GM19395 (cell line): ENCODE measurements at regions not wholly inside any gene's neighbourhood (a gene's known extent, or its start where the extent isn't known, plus 50 kb on each side); places are given as distances from the start of the nearest gene placed in this dataset.

Experiments used
- ATAC-seq: cut with Tn5 transposase; IDR thresholded peaks from one replicate; pipeline ENCODE4 v1.9.1; 2021; ENCODE audit warnings: mild to moderate bottlenecking, moderate library complexity; ENCODE audit not compliant: unreplicated experiment

DNA sequence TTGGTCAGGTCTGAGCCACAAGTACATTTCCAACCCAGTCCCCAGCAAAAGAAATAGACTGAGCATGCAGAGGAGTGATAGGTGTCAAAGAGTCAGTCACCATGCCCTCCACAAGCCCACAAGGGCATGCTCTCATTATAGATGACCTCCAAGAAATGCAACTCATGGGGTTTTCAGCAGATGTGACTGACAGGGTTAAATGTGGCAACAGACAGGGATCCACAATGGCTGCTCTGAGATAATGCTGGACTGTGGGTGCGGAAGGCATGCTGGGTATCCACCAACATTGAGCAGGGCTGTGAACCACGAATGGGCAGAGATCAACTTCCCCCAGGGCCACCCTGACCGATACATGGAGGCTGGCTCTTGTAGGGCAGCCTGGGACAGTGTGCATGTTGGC, 115.8 kb downstream of the BCOR start:
- no peak for ATAC-seq

GRCh38 chrX:39982948-39983347, 114.8 kb downstream of the BCOR start:
- ATAC-seq, result no peak

GRCh38 chrX:39983715-39984114, 114.0 kb downstream of the BCOR start:
- ATAC-seq, result no peak

DNA sequence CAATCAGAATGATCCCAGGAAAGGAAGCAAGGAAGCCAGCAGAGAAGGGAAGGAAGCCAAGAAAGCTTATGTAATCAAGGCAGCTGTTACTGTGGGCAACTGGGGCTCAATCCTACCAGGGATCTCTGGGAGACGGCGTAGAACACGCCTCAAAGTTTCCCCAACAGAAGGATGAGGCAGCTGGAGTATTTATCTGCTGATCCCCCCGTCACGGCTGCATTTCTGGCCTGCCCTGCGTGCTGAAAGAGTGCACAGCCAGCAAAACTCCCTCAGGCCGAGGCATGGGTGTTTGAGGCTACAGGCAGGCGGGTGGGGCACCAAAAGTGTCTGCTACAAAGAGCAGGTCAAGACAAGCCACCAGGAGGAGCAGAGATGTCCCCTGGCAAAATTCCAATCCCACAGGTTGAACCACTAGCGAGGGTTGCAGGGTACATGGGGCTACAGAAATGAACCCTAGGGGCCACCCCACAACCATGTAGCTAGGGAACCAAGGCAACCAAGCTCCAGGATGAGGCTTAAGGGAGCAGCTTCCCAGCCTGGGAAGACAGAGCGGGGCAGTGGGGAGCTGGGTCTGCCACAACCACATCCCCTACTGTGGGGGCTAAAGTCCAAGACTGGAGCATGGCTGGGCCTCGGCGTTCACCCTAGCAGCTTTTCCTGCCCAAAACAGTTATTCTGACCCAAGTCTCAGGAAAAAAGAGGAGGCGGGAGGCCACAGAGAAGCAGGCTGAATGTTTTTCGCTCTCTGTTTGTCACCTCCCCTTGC, 113.4 kb downstream of the BCOR start:
- ATAC-seq, result no peak

DNA sequence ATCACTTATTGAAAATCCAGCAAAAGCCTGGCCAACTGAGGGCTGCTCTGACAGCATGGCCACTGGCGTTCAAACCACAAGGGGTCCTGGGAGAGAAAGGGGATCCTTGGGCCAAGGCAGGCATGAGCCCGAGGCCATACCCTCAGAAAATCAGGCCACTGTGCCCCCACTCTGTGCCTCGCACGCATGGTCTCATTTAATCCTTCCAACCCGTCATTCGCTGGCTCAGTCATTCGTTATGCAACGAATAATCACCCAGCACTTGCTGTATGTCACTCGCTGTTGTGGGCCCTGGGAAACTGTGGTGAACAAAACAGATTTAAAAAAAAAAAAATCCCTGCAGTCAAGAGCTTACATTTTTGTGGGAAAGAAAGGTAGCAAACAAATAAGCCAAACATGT, 112.7 kb downstream of the BCOR start:
- no peak for ATAC-seq

GRCh38 chrX:39985551-39985950, 112.2 kb downstream of the BCOR start:
- ATAC-seq, result no peak

DNA sequence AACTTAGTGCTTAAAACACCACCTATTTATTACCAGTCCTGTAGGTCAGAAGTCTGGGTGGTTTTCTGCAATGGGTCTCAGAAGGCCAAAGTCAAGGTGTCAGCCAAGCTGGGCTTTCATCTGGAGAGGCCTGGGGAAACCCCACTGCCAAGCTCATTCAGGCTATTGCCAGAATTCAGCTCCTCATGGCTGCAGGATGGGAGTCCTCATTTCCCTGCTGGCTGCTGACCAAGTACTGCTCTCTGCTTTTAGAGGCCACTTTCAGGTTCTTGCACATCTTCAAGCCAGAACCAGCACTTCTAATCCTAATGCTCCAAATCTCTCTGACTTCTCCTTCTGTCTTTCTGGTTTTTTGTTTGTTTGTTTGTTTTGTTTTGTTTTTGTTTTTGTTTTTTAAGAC, 109.3 kb downstream of the BCOR start:
- ATAC-seq, result no peak

DNA sequence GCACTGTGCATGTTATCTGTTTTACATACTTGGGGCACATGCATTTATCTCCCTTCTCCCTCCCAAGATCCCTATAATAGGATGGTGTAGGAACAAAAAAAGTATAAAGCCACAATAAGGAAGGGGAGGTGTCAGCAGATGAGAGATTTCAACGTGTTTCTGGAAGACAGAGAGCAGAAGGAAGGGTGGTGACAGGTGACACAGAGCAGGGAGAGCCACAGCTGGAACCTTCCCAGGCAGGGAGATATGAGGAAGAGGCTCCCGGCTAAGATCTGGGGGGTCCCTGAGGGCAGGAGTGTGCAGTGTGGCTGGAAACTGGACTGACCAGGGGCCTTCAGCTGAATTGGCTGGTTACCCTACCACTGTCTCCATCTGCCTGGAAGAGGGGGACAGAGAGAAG, 107.4 kb downstream of the BCOR start:
- no peak for ATAC-seq

- no peak for ATAC-seq
Observed at GRCh38 chrX:39992300-39992699, 105.5 kb downstream of the BCOR start.

- ATAC-seq, result no peak
Observed at GRCh38 chrX:39995457-39995856, 102.3 kb downstream of the BCOR start.

GRCh38 chrX:39996536-39996935, 101.2 kb downstream of the BCOR start:
- no peak for ATAC-seq

- no peak for ATAC-seq
Observed at GRCh38 chrX:39998636-39999406, 98.9 kb downstream of the BCOR start.
